ENCODE measurements at regions not wholly inside any gene's neighbourhood (a gene's known extent, or its start where the extent isn't known, plus 50 kb on each side); places are given as distances from the start of the nearest gene placed in this dataset.
A peak's percentile ranks its signal among the peaks of the same experiment; 100 is the strongest.

DNA sequence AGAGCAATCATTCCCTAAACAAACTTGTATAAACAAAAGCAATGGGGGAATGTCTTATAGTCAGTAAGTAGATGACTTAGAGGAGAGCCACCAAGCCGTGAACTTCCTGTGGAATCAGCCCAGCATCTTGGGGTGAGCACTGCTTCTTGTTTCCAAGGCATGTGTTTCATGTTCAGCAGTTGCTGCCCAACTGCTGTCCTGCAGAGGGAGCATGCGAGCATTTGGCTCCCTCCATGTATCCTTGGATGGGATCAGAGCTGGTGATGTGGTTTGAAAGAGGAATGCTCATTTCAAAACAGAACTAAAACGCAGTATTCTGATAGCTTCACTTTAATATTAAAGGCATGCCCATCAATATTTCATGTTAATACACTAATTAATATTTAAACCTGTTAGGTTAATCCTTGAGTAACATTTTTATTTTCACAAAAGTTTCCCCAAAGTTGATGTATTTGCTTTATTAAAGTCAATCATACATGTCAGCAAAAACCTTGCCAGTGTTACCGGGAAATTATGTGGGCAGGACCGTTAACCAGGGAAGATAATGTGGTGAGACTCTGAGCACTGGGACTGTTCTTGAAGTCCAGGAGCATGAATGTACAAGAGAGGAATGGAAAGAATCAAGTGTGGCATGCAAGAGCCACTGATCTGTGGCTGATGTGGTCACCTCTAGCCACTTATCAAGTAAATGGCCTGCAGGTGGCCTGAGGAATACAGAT, 172.1 kb upstream of the GGTLC1 start:
- H3K4me3 Mint-ChIP-seq, result no peak overlapping the region
- H3K4me1 Mint-ChIP-seq, result peaks cover 11% of the 10 kb centered on the region
- DNase-seq (no peak), ATAC-seq (ENCODE audit: low read depth) (no peak)
- H3K9me3 Mint-ChIP-seq, result no peaks in the 10 kb centered on the region
- H3K36me3 Mint-ChIP-seq, result no peaks in the 10 kb centered on the region
- H3K27me3 Mint-ChIP-seq, result peaks cover 2% of the 10 kb centered on the region
- POLR2A ChIA-PET, result no interaction called here
- H3K27ac Mint-ChIP-seq, result no peak overlapping the region

DNA sequence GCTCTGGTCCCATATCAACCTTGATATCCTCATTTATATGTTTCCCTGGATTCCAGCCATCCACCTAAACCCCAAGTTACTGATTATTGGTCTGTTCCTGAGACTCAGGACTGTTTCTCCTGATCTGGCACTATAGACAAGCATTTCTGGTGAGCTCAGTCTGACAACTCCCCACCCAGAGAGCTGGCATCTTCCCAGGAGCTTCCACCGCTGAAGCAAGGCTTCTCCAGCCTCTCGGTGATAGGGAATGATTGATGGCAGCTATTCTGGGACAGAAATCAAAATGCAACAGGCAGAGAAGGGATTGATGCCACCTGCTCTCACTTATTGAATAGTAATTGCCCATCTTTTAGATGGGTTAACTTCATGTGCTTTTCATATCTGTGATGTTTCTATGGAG, 169.7 kb upstream of the GGTLC1 start:
- POLR2A ChIA-PET, result no interaction called here
- H3K4me3 Mint-ChIP-seq, result no peak overlapping the region

DNA sequence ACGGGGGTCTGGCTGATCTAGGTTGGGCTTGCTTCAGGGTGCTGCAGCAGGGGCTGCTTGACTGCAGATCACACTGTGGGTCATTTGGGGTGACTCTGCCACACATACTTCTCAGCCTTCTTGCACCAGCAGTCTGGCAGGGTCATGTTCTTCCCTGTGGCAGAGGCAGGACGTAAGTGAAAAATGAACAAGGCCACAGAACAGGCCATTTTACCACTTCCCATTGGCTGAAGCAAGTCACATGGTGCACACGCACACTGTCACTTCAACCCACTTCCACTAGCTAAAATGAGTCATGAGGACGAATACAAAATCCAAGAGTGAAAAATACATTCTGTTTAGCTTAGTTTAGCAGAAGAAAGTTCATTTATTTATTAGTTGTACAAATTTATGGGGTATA, 168.6 kb upstream of the GGTLC1 start:
- DNase-seq (no peak), ATAC-seq (ENCODE audit: low read depth) (peak; percentile 73)
- Mint-ChIP-seq H3K27ac (no peak overlapping the region), H3K4me3 (no peak overlapping the region), H3K36me3 (no peaks in the 10 kb centered on the region), H3K27me3 (peaks cover 15% of the 10 kb centered on the region), H3K9me3 (no peaks in the 10 kb centered on the region), H3K4me1 (peaks cover 11% of the 10 kb centered on the region)
- POLR2A ChIA-PET, result no interaction called here

More for the DNA sequence above, 169.7 kb upstream of the GGTLC1 start:
- no peak for ATAC-seq (ENCODE audit: low read depth)
- Mint-ChIP-seq H3K27me3 (peaks cover 10% of the 10 kb centered on the region), H3K27ac (no peak overlapping the region), H3K9me3 (no peaks in the 10 kb centered on the region), H3K36me3 (no peaks in the 10 kb centered on the region), H3K4me1 (peaks cover 11% of the 10 kb centered on the region)
- no peak for DNase-seq

DNA sequence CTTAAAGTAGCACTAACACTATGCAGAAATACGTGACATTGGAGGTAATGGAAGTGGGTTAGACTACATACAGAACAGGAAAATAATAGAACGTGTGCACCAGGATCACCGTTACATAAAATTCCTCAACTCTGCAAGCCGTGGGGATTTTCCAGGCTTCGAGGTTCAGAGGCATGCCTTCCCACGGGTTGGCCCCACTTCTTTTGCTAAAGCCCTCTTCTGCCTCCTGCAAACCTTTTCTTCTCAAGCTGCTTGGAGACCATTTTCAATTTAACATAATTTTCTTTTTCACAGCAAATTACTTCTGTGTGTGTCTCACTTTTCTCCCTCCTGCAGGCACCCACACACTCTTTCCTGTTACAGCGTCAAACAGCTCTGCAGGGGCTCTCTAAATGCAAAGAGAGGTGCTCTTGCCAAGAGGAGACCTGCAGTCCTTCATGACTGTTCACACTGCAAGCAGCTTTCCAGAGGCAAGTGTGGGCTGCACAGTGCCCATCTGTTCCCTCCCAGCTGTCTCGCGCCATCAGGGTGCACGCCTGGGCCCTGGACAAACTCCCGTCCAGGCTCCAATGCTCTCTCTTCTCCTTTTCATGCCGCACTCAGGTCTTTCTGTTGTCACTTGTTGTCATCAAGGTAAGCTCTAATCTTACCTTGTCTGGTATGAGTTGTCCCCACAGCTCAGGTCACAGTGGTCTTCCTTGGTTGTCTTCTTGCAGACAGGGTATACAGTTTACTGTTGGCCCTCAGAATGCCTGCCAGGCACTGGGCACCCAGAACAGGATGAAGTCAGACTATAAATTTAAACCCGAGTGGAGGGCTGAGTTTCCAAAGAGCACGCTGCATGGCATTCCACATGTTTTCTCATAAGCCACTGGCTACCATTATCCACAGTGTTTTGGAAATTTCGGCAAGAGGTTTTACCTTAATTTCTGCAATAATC, 164.8 kb upstream of the GGTLC1 start:
- Mint-ChIP-seq H3K4me3 (no peak overlapping the region), H3K36me3 (no peaks in the 10 kb centered on the region), H3K4me1 (peaks cover 12% of the 10 kb centered on the region), H3K9me3 (peaks cover 3% of the 10 kb centered on the region), H3K27me3 (peaks cover 20% of the 10 kb centered on the region), H3K27ac (no peak overlapping the region)
- ATAC-seq (ENCODE audit: low read depth) (no peak), DNase-seq (no peak)
- POLR2A ChIA-PET, result no interaction called here

DNA sequence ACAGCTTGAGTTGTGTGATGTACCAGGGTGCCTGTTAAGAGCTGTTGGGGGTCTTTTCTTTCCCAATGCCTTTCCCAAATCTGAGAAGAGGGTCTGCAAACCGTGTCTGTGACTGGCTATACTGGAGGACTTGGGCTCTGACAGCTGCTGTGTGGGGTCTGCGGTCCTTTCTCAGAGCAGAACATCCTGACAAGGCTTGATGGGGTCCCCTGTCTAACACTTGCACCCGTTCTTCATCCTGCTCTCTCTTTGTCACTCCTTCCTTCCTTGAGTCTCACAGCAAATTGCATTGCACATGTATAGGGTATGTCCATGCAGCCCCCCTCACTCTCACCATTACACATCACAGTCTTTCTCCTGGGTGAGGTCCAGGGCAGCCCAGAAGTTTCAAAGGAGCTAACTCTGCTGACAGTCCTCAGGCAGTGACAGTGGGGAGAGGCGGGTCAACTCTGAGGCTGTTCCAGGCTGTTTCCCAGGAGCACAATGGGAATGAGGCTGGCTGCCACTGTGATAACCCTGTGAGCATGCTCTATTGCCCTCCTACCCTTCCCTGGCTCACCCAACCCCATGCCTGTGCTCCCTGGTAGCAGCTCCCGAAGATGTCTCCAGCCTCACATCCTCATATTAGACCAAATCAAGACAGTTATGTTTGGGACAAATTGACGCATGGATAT, 163.2 kb upstream of the GGTLC1 start:
- Mint-ChIP-seq H3K9me3 (peaks cover 3% of the 10 kb centered on the region), H3K4me3 (no peak overlapping the region), H3K36me3 (no peaks in the 10 kb centered on the region), H3K27ac (no peak overlapping the region), H3K4me1 (peaks cover 12% of the 10 kb centered on the region), H3K27me3 (peaks cover 20% of the 10 kb centered on the region)
- POLR2A ChIA-PET, result no interaction called here
- ATAC-seq (ENCODE audit: low read depth) (no peak), DNase-seq (no peak)

DNA sequence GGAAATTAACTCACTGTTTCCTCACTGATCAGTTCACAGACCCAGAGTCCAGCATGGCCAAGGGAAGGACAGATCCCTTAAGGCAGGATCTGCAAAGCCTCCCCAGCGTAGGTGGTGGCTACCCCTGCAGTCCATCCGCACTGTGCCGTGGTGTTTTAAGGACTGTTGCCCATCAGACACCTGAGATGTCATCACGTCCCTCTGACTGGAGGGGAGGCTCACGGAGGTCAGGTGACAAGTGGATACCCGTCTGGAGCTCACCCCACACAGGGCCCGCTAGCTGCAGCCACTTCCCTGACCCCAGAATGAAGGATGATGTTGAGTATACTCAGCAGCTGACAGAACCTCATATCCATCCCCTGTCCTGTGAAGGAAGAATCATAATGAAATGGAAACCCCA, 161.8 kb upstream of the GGTLC1 start:
- Mint-ChIP-seq H3K27ac (no peak overlapping the region), H3K36me3 (no peaks in the 10 kb centered on the region), H3K4me1 (peaks cover 13% of the 10 kb centered on the region), H3K4me3 (no peak overlapping the region), H3K27me3 (peaks cover 28% of the 10 kb centered on the region), H3K9me3 (peaks cover 3% of the 10 kb centered on the region)
- no peak for ATAC-seq (ENCODE audit: low read depth)
- POLR2A ChIA-PET, result no interaction called here
- DNase-seq, result no peak

DNA sequence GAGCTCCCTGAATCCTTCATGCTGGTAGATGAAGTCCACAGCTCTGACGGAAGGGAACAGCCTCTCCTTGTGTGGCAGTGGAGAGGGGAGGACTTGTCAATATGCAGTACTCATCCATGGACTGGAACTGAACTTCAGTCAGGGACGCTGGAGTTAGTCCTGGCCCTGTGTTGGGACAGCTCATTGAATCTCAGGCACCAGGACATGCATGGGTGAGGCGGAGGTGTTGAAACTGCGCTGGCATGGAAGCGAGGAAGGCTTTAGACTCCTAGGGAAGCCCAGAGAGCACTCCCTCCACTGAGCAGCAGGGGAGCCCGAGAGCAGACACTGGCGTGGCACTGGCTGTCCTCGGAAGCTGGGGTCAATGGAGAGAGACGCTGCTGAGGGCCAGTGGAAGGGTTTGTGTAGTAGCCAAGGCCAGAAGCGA, 161.3 kb upstream of the GGTLC1 start:
- ATAC-seq (ENCODE audit: low read depth) (no peak), DNase-seq (no peak)
- peaks cover 28% of the 10 kb centered on the region for H3K27me3 Mint-ChIP-seq
- POLR2A ChIA-PET, result no interaction called here
- no peak overlapping the region for H3K4me3 Mint-ChIP-seq
- peaks cover 3% of the 10 kb centered on the region for H3K9me3 Mint-ChIP-seq
- no peaks in the 10 kb centered on the region for H3K36me3 Mint-ChIP-seq
- H3K4me1 Mint-ChIP-seq, result peaks cover 13% of the 10 kb centered on the region
- H3K27ac Mint-ChIP-seq, result no peak overlapping the region

DNA sequence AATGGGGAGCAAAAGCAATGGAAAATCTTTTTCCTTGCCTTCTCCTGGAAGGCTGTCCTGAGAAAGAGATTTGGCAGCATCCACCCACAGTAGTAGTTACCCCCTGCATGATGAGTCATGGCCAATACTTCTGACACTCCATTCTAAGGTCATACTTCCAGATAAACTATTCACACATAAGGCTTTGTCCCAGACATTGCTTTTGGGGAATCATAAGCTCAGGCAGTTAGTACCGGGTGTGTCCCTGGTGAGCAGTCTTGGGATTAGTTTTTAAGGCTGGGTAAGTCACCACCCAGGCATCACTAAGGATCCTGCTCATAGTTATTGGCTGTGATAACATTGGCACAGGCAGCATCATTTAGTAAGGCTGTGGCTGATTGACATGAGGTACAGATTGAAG, 160.6 kb upstream of the GGTLC1 start:
- Mint-ChIP-seq H3K4me3 (no peak overlapping the region), H3K27me3 (peaks cover 23% of the 10 kb centered on the region), H3K9me3 (peaks cover 3% of the 10 kb centered on the region), H3K27ac (no peak overlapping the region), H3K36me3 (no peaks in the 10 kb centered on the region), H3K4me1 (peaks cover 15% of the 10 kb centered on the region)
- POLR2A ChIA-PET, result no interaction called here
- DNase-seq (no peak), ATAC-seq (ENCODE audit: low read depth) (no peak)

DNA sequence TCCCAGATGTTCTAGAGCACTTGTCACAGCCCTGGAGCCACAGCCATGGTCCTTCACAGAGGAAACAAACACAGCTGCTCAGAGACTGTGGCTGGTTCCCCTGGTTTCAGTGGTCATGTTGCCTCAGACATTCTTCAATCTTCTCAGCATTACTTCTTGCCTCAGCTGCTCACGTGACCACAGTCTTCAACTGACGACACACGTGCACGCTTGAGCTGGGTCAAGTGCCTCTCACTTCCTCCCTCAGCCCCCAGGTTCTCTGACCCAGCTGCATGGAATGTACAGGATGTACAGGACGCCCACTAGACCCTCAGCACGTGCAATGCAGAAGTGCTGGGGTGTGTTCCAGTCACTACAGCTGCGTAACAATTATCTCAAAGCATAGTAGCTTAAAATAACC, 159.8 kb upstream of the GGTLC1 start:
- H3K36me3 Mint-ChIP-seq, result no peaks in the 10 kb centered on the region
- no peak for DNase-seq
- H3K4me1 Mint-ChIP-seq, result peaks cover 15% of the 10 kb centered on the region
- ATAC-seq (ENCODE audit: low read depth), result peak; percentile 47
- peaks cover 23% of the 10 kb centered on the region for H3K27me3 Mint-ChIP-seq
- H3K4me3 Mint-ChIP-seq, result peak overlapping the region; percentile 35
- POLR2A ChIA-PET, result no interaction called here
- no peak overlapping the region for H3K27ac Mint-ChIP-seq
- peaks cover 3% of the 10 kb centered on the region for H3K9me3 Mint-ChIP-seq

DNA sequence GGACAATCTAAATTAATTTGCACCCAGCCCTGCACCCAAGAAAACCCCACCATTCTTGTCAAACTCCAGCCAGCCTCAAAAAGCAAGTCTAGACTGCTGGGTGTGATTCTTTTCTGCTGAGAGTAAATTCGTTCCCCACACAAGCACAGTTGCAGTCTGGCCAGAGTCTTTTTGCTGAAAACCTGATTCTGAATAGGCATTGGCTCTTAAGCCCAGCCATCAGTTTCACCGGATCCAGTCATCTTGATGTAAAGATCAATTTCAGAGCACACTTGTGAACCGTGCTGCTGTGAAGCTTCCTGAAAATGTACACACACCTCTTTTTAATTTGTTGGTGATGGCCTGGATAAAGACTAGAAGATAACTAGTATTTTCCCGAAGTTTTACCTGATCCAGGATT, 159.4 kb upstream of the GGTLC1 start:
- peaks cover 21% of the 10 kb centered on the region for H3K27me3 Mint-ChIP-seq
- no peaks in the 10 kb centered on the region for H3K36me3 Mint-ChIP-seq
- H3K9me3 Mint-ChIP-seq, result peaks cover 3% of the 10 kb centered on the region
- POLR2A ChIA-PET, result no interaction called here
- no peak for ATAC-seq (ENCODE audit: low read depth)
- H3K4me3 Mint-ChIP-seq, result no peak overlapping the region
- no peak for DNase-seq
- H3K27ac Mint-ChIP-seq, result no peak overlapping the region
- H3K4me1 Mint-ChIP-seq, result peaks cover 15% of the 10 kb centered on the region

DNA sequence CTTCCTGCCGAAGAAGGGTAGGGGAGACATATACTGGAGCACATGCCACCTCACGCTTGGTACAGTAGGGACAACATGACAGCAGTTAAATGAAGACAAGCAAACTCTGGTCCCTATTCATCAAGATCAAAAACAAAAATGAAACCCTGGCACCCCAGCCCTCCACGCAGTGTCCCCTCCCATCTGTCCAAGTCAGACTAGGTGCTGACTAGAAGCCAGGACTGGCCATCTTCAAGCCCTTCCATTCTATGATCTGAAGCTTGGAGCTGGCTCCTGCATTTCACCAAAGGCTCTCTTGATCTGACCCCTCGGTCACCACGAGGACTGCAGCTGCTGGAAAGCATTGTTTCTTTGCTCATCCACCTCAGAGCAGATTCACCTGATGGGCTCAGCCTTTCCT, 158.9 kb upstream of the GGTLC1 start:
- Mint-ChIP-seq H3K36me3 (no peaks in the 10 kb centered on the region), H3K27me3 (peaks cover 18% of the 10 kb centered on the region), H3K27ac (no peak overlapping the region), H3K9me3 (peaks cover 3% of the 10 kb centered on the region), H3K4me3 (no peak overlapping the region), H3K4me1 (peaks cover 15% of the 10 kb centered on the region)
- POLR2A ChIA-PET, result no interaction called here
- no peak for DNase-seq
- no peak for ATAC-seq (ENCODE audit: low read depth)

DNA sequence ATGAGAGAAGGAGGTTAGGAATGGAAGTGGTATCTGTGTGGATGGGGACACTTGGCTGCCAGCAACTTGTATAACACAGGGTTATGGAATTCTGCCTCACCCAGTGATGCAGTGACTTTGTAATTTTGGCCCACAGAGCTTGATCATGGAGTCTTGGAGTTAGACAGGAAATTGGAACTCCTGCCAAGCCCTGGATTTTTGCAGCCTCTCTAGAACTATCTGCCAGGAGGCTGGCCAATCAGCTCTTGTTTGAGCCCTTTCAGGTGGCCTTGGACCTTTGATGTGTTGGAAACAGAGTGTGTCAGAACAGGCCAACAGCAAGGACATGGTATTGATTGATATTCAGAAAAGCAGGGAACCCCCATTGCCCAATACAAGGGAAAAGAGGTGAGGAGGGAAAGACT, 157.7 kb upstream of the GGTLC1 start:
- no peak for DNase-seq
- peaks cover 13% of the 10 kb centered on the region for H3K27me3 Mint-ChIP-seq
- H3K36me3 Mint-ChIP-seq, result peaks cover 2% of the 10 kb centered on the region
- H3K4me3 Mint-ChIP-seq, result no peak overlapping the region
- peaks cover 5% of the 10 kb centered on the region for H3K9me3 Mint-ChIP-seq
- H3K4me1 Mint-ChIP-seq, result peaks cover 15% of the 10 kb centered on the region
- H3K27ac Mint-ChIP-seq, result no peak overlapping the region
- POLR2A ChIA-PET, result no interaction called here
- no peak for ATAC-seq (ENCODE audit: low read depth)

DNA sequence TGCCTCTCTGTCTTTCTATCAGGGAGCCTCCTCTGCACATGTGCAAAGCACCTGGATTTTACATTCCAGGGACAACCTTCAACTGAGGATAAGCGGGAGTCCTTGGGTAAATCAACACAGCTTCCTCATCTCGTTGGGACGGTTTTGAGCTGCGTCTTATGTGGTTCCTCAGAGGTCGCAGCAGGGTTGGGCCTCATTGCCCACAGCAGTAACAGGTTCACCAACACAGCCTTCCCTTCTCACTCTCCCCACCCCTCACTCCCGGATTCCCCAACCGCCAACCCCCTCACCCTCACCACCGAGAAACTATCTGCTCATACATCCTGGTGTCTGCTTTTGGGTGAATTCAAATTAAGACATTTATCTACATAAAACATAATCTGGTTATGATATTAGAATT, 155.8 kb upstream of the GGTLC1 start:
- peaks cover 6% of the 10 kb centered on the region for H3K9me3 Mint-ChIP-seq
- no peak overlapping the region for H3K4me3 Mint-ChIP-seq
- no peak overlapping the region for H3K27ac Mint-ChIP-seq
- peaks cover 2% of the 10 kb centered on the region for H3K36me3 Mint-ChIP-seq
- DNase-seq (no peak), ATAC-seq (ENCODE audit: low read depth) (no peak)
- POLR2A ChIA-PET, result no interaction called here
- peaks cover 13% of the 10 kb centered on the region for H3K27me3 Mint-ChIP-seq
- peaks cover 15% of the 10 kb centered on the region for H3K4me1 Mint-ChIP-seq
